Fibroblast of pulmonary artery (primary cell): ENCODE measurements at regions not wholly inside any gene's neighbourhood (a gene's known extent, or its start where the extent isn't known, plus 50 kb on each side); places are given as distances from the start of the nearest gene placed in this dataset.
A peak's percentile ranks its signal among the peaks of the same experiment; 100 is the strongest.

Experiments
- DNase-seq: peaks from one replicate; pipeline ENCODE4 v3.0.0-alpha.2; 2010; ENCODE audit warnings: low read depth
- H3K4me3 ChIP-seq: replicated peaks from 2 replicates; pipeline ENCODE4 v1.5.1; 2011; ENCODE audit warnings: low read depth, mild to moderate bottlenecking, control low read depth, low read length, moderate library complexity
- CTCF ChIP-seq: IDR thresholded peaks from 2 replicates; pipeline ENCODE4 v1.5.1; 2011; ENCODE audit warnings: mild to moderate bottlenecking, control low read depth, low read length, inconsistent platforms; ENCODE audit errors: missing control alignments

GRCh38 chr17:73969956-73970355 is 233.5 kb upstream of the RPL38 start:
- TF ChIP-seq CTCF: no peak
- H3K4me3 ChIP-seq: no peak overlapping the region
- no peak for DNase-seq

GRCh38 chr17:73971127-73971526 is 232.4 kb upstream of the RPL38 start:
- no peak overlapping the region for H3K4me3 ChIP-seq
- DNase-seq: no peak
- TF ChIP-seq CTCF: no peak

- DNase-seq: no peak
- no peak overlapping the region for H3K4me3 ChIP-seq
- no peak for TF ChIP-seq CTCF
Measured at GRCh38 chr17:73972056-73972455, 231.4 kb upstream of the RPL38 start.

- H3K4me3 ChIP-seq: no peak overlapping the region
- TF ChIP-seq CTCF: no peak
- DNase-seq: no peak
Measured at GRCh38 chr17:73972901-73973300, 230.6 kb upstream of the RPL38 start.

GRCh38 chr17:73973586-73974409 is 229.7 kb upstream of the RPL38 start:
- TF ChIP-seq CTCF: no peak
- H3K4me3 ChIP-seq: no peak overlapping the region
- DNase-seq: peak; percentile 10

GRCh38 chr17:73974536-73974935 is 228.9 kb upstream of the RPL38 start:
- no peak for DNase-seq
- TF ChIP-seq CTCF: no peak
- no peak overlapping the region for H3K4me3 ChIP-seq

GRCh38 chr17:73976147-73976546 is 227.3 kb upstream of the RPL38 start:
- no peak for TF ChIP-seq CTCF
- no peak for DNase-seq
- H3K4me3 ChIP-seq: no peak overlapping the region
